A549 (cell line): ENCODE measurements at regions not wholly inside any gene's neighbourhood (a gene's known extent, or its start where the extent isn't known, plus 50 kb on each side); places are given as distances from the start of the nearest gene placed in this dataset.

Experiments
- CBX8 ChIP-seq: fragments of 200-600 bp; sonication (generic); IDR thresholded peaks from 2 replicates; pipeline ENCODE4 v1.6.1; 2016
- CEBPB ChIP-seq, 2 experiments: fragments of >200 bp in 1 of 2; sonication (Bioruptor Twin) in 1 of 2; formaldehyde crosslinking in 1 of 2; IDR thresholded peaks; 2 replicates each; pipeline ENCODE4 v1.6.1; 2012 to 2016
- HOXB5 ChIP-seq: fragments of 250-450 bp; sonication (Bioruptor Pico); IDR thresholded peaks from 2 replicates; pipeline ENCODE4 v1.5.0; 2020; ENCODE audit warnings: mild to moderate bottlenecking, moderate library complexity
- MYC ChIP-seq: IDR thresholded peaks from 2 replicates; pipeline ENCODE4 v1.6.1; 2012; ENCODE audit warnings: mild to moderate bottlenecking, inconsistent platforms, low read length, improper control_type of control experiment, borderline replicate concordance
- NR3C1 ChIP-seq: fragments of >200 bp; sonication (Bioruptor Twin); formaldehyde crosslinking; IDR thresholded peaks from 3 replicates; pipeline ENCODE4 v1.6.1; 2017
- POLR2A ChIP-seq: IDR thresholded peaks from 2 replicates; pipeline ENCODE4 v1.6.1; 2012; ENCODE audit warnings: mild to moderate bottlenecking, low read length
- RNF2 ChIP-seq: fragments of 200-600 bp; sonication (generic); IDR thresholded peaks from 2 replicates; pipeline ENCODE4 v1.6.1; 2016; ENCODE audit warnings: low read depth, mild to moderate bottlenecking, antibody characterized with exemption, moderate library complexity, borderline replicate concordance
- SMC3 ChIP-seq: fragments of >200 bp; sonication (Bioruptor Twin); formaldehyde crosslinking; IDR thresholded peaks from 3 replicates; pipeline ENCODE4 v1.6.1; 2018; ENCODE audit warnings: inconsistent platforms
- TP53 ChIP-seq: fragments of 250-450 bp; sonication (Bioruptor Pico); IDR thresholded peaks from 2 replicates; pipeline ENCODE4 v1.5.0; 2021; ENCODE audit warnings: mild to moderate bottlenecking, moderate library complexity
- USF2 ChIP-seq: fragments of 450-650 bp; IDR thresholded peaks from 2 replicates; pipeline ENCODE4 v1.6.1; 2014; ENCODE audit warnings: antibody characterized with exemption
- TF ChIP-seq, protein P1 (sequence below): fragments of >200 bp; sonication (Bioruptor Twin); formaldehyde crosslinking; IDR thresholded peaks from 3 replicates; pipeline ENCODE4 v1.5.1; 2016
- TF ChIP-seq, protein P2 (sequence below): IDR thresholded peaks from 2 replicates; pipeline ENCODE4 v1.6.1; 2012; ENCODE audit warnings: low read depth, borderline replicate concordance
- TF ChIP-seq, protein P3 (sequence below): IDR thresholded peaks from 2 replicates; pipeline ENCODE4 v1.6.1; 2012

DNA sequence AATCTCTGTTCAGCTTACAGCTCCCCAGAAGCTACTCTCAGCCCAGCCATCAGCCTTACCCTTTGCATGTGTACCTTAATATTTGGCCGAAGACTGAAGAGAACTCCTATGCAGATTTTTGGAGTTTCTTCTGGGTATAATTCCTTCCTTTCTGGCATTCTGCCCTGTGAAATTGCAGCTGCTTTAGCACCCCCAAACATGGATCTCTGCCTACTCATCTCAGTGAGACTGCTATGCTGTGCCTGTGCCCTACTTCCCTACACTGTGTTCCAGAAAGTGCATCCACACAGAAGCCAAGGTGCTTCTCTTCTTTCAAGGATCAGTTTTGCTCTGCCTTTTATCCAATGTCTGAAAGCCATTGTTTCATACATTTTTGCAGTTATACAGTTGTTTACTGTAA lies 81.6 kb downstream of the NPY start:
- TF ChIP-seq POLR2A = no peak
- TF ChIP-seq, protein P1, sequence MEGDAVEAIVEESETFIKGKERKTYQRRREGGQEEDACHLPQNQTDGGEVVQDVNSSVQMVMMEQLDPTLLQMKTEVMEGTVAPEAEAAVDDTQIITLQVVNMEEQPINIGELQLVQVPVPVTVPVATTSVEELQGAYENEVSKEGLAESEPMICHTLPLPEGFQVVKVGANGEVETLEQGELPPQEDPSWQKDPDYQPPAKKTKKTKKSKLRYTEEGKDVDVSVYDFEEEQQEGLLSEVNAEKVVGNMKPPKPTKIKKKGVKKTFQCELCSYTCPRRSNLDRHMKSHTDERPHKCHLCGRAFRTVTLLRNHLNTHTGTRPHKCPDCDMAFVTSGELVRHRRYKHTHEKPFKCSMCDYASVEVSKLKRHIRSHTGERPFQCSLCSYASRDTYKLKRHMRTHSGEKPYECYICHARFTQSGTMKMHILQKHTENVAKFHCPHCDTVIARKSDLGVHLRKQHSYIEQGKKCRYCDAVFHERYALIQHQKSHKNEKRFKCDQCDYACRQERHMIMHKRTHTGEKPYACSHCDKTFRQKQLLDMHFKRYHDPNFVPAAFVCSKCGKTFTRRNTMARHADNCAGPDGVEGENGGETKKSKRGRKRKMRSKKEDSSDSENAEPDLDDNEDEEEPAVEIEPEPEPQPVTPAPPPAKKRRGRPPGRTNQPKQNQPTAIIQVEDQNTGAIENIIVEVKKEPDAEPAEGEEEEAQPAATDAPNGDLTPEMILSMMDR = no peak
- TF ChIP-seq RNF2 = no peak
- TF ChIP-seq HOXB5 (CRISPR knock-in tag) = no peak
- TF ChIP-seq, protein P2, sequence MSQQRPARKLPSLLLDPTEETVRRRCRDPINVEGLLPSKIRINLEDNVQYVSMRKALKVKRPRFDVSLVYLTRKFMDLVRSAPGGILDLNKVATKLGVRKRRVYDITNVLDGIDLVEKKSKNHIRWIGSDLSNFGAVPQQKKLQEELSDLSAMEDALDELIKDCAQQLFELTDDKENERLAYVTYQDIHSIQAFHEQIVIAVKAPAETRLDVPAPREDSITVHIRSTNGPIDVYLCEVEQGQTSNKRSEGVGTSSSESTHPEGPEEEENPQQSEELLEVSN = no peak
- TF ChIP-seq USF2 = no peak
- no peak for TF ChIP-seq CEBPB (IDR thresholded peaks at IDR 0.05)
- TF ChIP-seq, protein P3, sequence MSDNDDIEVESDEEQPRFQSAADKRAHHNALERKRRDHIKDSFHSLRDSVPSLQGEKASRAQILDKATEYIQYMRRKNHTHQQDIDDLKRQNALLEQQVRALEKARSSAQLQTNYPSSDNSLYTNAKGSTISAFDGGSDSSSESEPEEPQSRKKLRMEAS = no peak
- no peak for TF ChIP-seq CBX8
- TF ChIP-seq NR3C1 = no peak
- TF ChIP-seq MYC = no peak
- TF ChIP-seq SMC3 = no peak
- no peak for TF ChIP-seq TP53 (CRISPR knock-in tag)
